ENCODE measurements at regions not wholly inside any gene's neighbourhood (a gene's known extent, or its start where the extent isn't known, plus 50 kb on each side); places are given as distances from the start of the nearest gene placed in this dataset.

DNA sequence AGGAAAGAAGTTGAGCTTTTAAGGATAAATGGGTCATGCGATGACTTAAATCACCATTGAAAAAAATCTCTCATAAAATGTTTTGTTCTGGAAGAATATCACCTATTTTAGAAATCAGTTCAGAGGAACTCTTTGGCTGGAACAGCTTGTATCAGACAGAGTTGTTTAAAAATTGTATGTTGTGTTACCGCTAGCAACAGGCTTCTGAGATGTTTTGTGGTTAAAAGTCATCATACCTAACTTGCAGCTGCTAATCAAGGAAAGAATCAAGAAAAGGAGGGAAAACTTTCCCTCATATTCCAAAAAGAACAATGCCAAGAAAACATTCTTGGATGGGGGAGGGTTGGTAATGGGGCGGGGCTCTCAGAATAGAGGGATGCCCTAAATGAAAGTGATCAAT lies 220.7 kb upstream of the CITED2 start:
- TF ChIP-seq EZH2 (IDR thresholded peaks at IDR 0.05; ENCODE audit: insufficient read depth, poor library complexity, severe bottlenecking) = no peak
- no peak for TF ChIP-seq EZH2phosphoT487 (IDR thresholded peaks at IDR 0.05; ENCODE audit: insufficient read depth, low read depth)

Measured in GM23248 (cell line).